ENCODE measurements at regions not wholly inside any gene's neighbourhood (a gene's known extent, or its start where the extent isn't known, plus 50 kb on each side); places are given as distances from the start of the nearest gene placed in this dataset.
"Not testable (repeated sequence)": the region's sequence is repeated elsewhere in the genome, so short reads cannot be mapped to it uniquely, and the experiment has no call there.

- TF ChIP-seq CTCF, POLR2AphosphoS5, POLR2A (IDR thresholded peaks at IDR 0.05): not testable (repeated sequence)
Observed at GRCh38 chr16:33844533-33844932, 385.1 kb downstream of the TP53TG3F start.
